ENCODE measurements at regions not wholly inside any gene's neighbourhood (a gene's known extent, or its start where the extent isn't known, plus 50 kb on each side); places are given as distances from the start of the nearest gene placed in this dataset.

GRCh38 chr10:121425623-121426022 lies 172.6 kb downstream of the FGFR2 start:
- no peak for TF ChIP-seq CTCF (IDR thresholded peaks at IDR 0.05; ENCODE audit: poor library complexity, severe bottlenecking)
- no peak for TF ChIP-seq EZH2 (IDR thresholded peaks at IDR 0.05; ENCODE audit: borderline replicate concordance, insufficient read depth, low read length, poor library complexity, severe bottlenecking)
- no peak for TF ChIP-seq MXI1 (conservative IDR thresholded peaks at IDR 0.05; ENCODE audit: poor library complexity, severe bottlenecking)
- TF ChIP-seq EP300 (conservative IDR thresholded peaks at IDR 0.05; ENCODE audit: poor library complexity, severe bottlenecking): no peak
- TF ChIP-seq POLR2AphosphoS5 (IDR thresholded peaks at IDR 0.05): no peak
- TF ChIP-seq RAD21 (conservative IDR thresholded peaks at IDR 0.05): no peak
- no peak for TF ChIP-seq TAF1 (IDR thresholded peaks at IDR 0.05; ENCODE audit: low read depth)
- no peak for TF ChIP-seq SMC3 (conservative IDR thresholded peaks at IDR 0.05; ENCODE audit: poor library complexity)
